ENCODE measurements at regions not wholly inside any gene's neighbourhood (a gene's known extent, or its start where the extent isn't known, plus 50 kb on each side); places are given as distances from the start of the nearest gene placed in this dataset.

- Histone ChIP-seq H3K27ac (ENCODE audit: low read depth in 1 of 2, low read length in 2 of 2) (no peak overlapping the region), H3K36me3 (ENCODE audit: control insufficient read depth in 1 of 2, insufficient read depth in 2 of 2, low read length in 1 of 2) (no peaks in the 10 kb centered on the region), H3K4me1 (ENCODE audit: control insufficient read depth in 1 of 2, insufficient read depth in 2 of 2, low read length in 2 of 2) (no peaks in the 10 kb centered on the region), H3K9me3 (ENCODE audit: control insufficient read depth, low read length) (no peaks in the 10 kb centered on the region), H3K4me3 (ENCODE audit: low read length in 2 of 2) (no peak overlapping the region), H3K27me3 (ENCODE audit: control insufficient read depth in 1 of 2, insufficient read depth in 2 of 2, low read length in 1 of 2) (no peaks in the 10 kb centered on the region)
- ATAC-seq (ENCODE audit: low FRiP score) (no peak), DNase-seq (no peak)
- intact Hi-C loops (cut with DNase I): no loop called here
Observed at GRCh38 chr10:52627279-52627678, 145.3 kb downstream of the MBL2 start.

DNA sequence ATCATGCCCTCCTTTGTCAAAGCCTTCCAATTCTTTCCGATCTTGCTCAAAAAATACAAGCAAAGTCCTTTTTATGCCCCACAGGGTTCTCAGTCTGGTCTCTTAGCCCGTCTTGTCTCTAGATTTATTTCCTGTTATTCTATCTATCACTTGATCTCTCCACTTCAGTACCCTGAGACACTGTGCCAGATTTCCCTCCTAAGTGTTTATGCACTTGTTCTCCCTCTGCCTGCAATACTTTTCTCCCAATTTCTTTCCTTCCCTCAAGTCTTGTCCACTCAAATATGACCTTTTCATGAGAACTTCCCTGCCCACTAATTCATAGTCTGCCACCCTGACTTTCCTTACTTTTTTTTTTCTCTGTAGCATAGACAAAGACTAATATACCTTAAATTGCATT, 141.4 kb downstream of the MBL2 start:
- ATAC-seq (ENCODE audit: low FRiP score) (no peak), DNase-seq (no peak)
- Histone ChIP-seq H3K27ac (ENCODE audit: low read depth in 1 of 2, low read length in 2 of 2) (no peak overlapping the region), H3K27me3 (ENCODE audit: control insufficient read depth in 1 of 2, insufficient read depth in 2 of 2, low read length in 1 of 2) (no peaks in the 10 kb centered on the region), H3K36me3 (ENCODE audit: control insufficient read depth in 1 of 2, insufficient read depth in 2 of 2, low read length in 1 of 2) (no peaks in the 10 kb centered on the region), H3K9me3 (ENCODE audit: control insufficient read depth, low read length) (peaks cover 2% of the 10 kb centered on the region), H3K4me3 (ENCODE audit: low read length in 2 of 2) (no peak overlapping the region), H3K4me1 (ENCODE audit: control insufficient read depth in 1 of 2, insufficient read depth in 2 of 2, low read length in 2 of 2) (no peaks in the 10 kb centered on the region)
- 60 to 67% methylated on average over 2 of the region's 2 CpGs for WGBS, 2 donors
- intact Hi-C loops (cut with DNase I): no loop called here

DNA sequence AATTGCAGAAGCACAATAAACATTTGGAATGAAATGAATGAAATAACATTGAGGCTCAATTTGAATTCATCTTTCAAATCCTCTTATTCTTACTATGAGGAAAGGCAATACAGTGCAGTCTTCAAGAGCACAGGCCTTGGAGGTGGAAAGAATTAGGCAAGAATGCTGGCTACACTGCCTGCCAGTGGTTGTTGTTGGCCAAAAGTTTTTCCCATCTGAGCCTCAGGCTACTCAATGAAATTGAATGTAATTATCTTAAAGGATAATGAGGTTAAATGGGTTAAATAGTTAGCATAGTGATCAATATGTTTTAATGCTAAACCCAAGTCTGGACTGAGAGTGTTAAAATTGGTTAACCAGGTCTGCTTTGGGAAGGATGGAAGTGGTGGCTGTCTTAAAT, 140.9 kb downstream of the MBL2 start:
- intact Hi-C loops (cut with DNase I): no loop called here
- Histone ChIP-seq H3K4me1 (ENCODE audit: control insufficient read depth in 1 of 2, insufficient read depth in 2 of 2, low read length in 2 of 2) (no peaks in the 10 kb centered on the region), H3K27me3 (ENCODE audit: control insufficient read depth in 1 of 2, insufficient read depth in 2 of 2, low read length in 1 of 2) (no peaks in the 10 kb centered on the region), H3K27ac (ENCODE audit: low read depth in 1 of 2, low read length in 2 of 2) (no peak overlapping the region), H3K4me3 (ENCODE audit: low read length in 2 of 2) (no peak overlapping the region), H3K36me3 (ENCODE audit: control insufficient read depth in 1 of 2, insufficient read depth in 2 of 2, low read length in 1 of 2) (no peaks in the 10 kb centered on the region), H3K9me3 (ENCODE audit: control insufficient read depth, low read length) (peaks cover 2% of the 10 kb centered on the region)
- no peak for ATAC-seq (ENCODE audit: low FRiP score)
- DNase-seq: no peak

- no peaks in the 10 kb centered on the region for H3K36me3 ChIP-seq (ENCODE audit: control insufficient read depth in 1 of 2, insufficient read depth in 2 of 2, low read length in 1 of 2)
- H3K4me1 ChIP-seq (ENCODE audit: control insufficient read depth in 1 of 2, insufficient read depth in 2 of 2, low read length in 2 of 2): no peaks in the 10 kb centered on the region
- intact Hi-C loops (cut with DNase I): no loop called here
- H3K9me3 ChIP-seq (ENCODE audit: control insufficient read depth, low read length): peaks cover 2% of the 10 kb centered on the region
- no peaks in the 10 kb centered on the region for H3K27me3 ChIP-seq (ENCODE audit: control insufficient read depth in 1 of 2, insufficient read depth in 2 of 2, low read length in 1 of 2)
- ATAC-seq (ENCODE audit: low FRiP score) (no peak), DNase-seq (no peak)
- WGBS, 2 donors: 24 to 42% methylated on average over 3 of the region's 3 CpGs
- no peak overlapping the region for H3K4me3 ChIP-seq (ENCODE audit: low read length in 2 of 2)
- no peak overlapping the region for H3K27ac ChIP-seq (ENCODE audit: low read depth in 1 of 2, low read length in 2 of 2)
Observed at GRCh38 chr10:52632591-52632990, 140.0 kb downstream of the MBL2 start.

DNA sequence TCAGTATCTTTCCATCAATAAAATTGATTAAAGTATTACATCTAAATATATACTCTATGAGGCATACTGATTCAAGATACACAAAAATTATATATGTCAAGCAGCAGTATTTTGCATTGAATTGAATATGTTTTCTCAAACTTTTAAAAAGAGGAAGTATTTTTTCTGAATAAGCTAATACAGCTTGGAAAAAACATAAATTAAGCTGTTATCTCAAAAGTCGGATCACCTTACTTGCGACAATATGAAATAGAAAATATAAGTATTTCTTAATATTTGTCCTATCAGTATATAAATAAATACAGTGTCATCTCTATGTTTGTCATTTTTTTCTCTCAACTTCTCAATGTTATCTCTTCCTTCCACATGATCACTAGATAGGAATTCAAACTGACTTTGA, 139.3 kb downstream of the MBL2 start:
- DNase-seq (no peak), ATAC-seq (ENCODE audit: low FRiP score) (no peak)
- no peaks in the 10 kb centered on the region for H3K27me3 ChIP-seq (ENCODE audit: control insufficient read depth in 1 of 2, insufficient read depth in 2 of 2, low read length in 1 of 2)
- peaks cover 2% of the 10 kb centered on the region for H3K9me3 ChIP-seq (ENCODE audit: control insufficient read depth, low read length)
- intact Hi-C loops (cut with DNase I): no loop called here
- H3K36me3 ChIP-seq (ENCODE audit: control insufficient read depth in 1 of 2, insufficient read depth in 2 of 2, low read length in 1 of 2): no peaks in the 10 kb centered on the region
- no peaks in the 10 kb centered on the region for H3K4me1 ChIP-seq (ENCODE audit: control insufficient read depth in 1 of 2, insufficient read depth in 2 of 2, low read length in 2 of 2)
- H3K4me3 ChIP-seq (ENCODE audit: low read length in 2 of 2): no peak overlapping the region
- WGBS, 2 donors: 64 to 67% methylated on average over 2 of the region's 2 CpGs
- no peak overlapping the region for H3K27ac ChIP-seq (ENCODE audit: low read depth in 1 of 2, low read length in 2 of 2)

DNA sequence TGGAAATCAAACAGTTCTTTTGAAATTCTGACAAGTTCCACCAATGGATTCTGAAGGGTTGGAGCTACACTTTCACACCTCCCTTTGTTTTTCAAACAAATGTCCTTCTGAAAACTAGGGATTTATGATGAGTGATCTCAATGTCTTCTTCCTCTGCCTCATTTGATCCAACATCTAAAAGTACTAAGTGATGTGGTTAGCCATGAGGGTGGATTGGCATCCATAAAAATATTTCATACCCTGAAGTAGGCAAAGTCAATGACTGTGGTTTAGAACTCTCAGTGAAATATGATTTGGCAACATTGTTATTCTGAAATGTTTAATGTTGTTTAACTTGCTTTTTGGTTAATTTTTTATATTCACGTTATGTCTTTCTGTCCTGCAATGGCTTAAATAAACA, 136.9 kb downstream of the MBL2 start:
- ATAC-seq (ENCODE audit: low FRiP score) (no peak), DNase-seq (no peak)
- H3K4me1 ChIP-seq (ENCODE audit: control insufficient read depth in 1 of 2, insufficient read depth in 2 of 2, low read length in 2 of 2): no peaks in the 10 kb centered on the region
- WGBS, 2 donors: 22 to 36% methylated on average over 1 of the region's 1 CpG
- intact Hi-C loops (cut with DNase I): no loop called here
- H3K4me3 ChIP-seq (ENCODE audit: low read length in 2 of 2): no peak overlapping the region
- peaks cover 2% of the 10 kb centered on the region for H3K9me3 ChIP-seq (ENCODE audit: control insufficient read depth, low read length)
- H3K27ac ChIP-seq (ENCODE audit: low read depth in 1 of 2, low read length in 2 of 2): no peak overlapping the region
- no peaks in the 10 kb centered on the region for H3K27me3 ChIP-seq (ENCODE audit: control insufficient read depth in 1 of 2, insufficient read depth in 2 of 2, low read length in 1 of 2)
- H3K36me3 ChIP-seq (ENCODE audit: control insufficient read depth in 1 of 2, insufficient read depth in 2 of 2, low read length in 1 of 2): no peaks in the 10 kb centered on the region

GRCh38 chr10:52636874-52637273, 135.7 kb downstream of the MBL2 start:
- H3K27me3 ChIP-seq (ENCODE audit: control insufficient read depth in 1 of 2, insufficient read depth in 2 of 2, low read length in 1 of 2): no peaks in the 10 kb centered on the region
- ATAC-seq (ENCODE audit: low FRiP score) (no peak), DNase-seq (no peak)
- H3K27ac ChIP-seq (ENCODE audit: low read depth in 1 of 2, low read length in 2 of 2): no peak overlapping the region
- peaks cover 2% of the 10 kb centered on the region for H3K9me3 ChIP-seq (ENCODE audit: control insufficient read depth, low read length)
- intact Hi-C loops (cut with DNase I): no loop called here
- H3K4me1 ChIP-seq (ENCODE audit: control insufficient read depth in 1 of 2, insufficient read depth in 2 of 2, low read length in 2 of 2): no peaks in the 10 kb centered on the region
- no peaks in the 10 kb centered on the region for H3K36me3 ChIP-seq (ENCODE audit: control insufficient read depth in 1 of 2, insufficient read depth in 2 of 2, low read length in 1 of 2)
- H3K4me3 ChIP-seq (ENCODE audit: low read length in 2 of 2): no peak overlapping the region

- WGBS, 2 donors: 59 to 65% methylated on average over 1 of the region's 1 CpG
- peaks cover 2% of the 10 kb centered on the region for H3K9me3 ChIP-seq (ENCODE audit: control insufficient read depth, low read length)
- no peak overlapping the region for H3K4me3 ChIP-seq (ENCODE audit: low read length in 2 of 2)
- no peak overlapping the region for H3K27ac ChIP-seq (ENCODE audit: low read depth in 1 of 2, low read length in 2 of 2)
- H3K4me1 ChIP-seq (ENCODE audit: control insufficient read depth in 1 of 2, insufficient read depth in 2 of 2, low read length in 2 of 2): no peaks in the 10 kb centered on the region
- ATAC-seq (ENCODE audit: low FRiP score) (no peak), DNase-seq (no peak)
- intact Hi-C loops (cut with DNase I): no loop called here
- H3K27me3 ChIP-seq (ENCODE audit: control insufficient read depth in 1 of 2, insufficient read depth in 2 of 2, low read length in 1 of 2): no peaks in the 10 kb centered on the region
- no peaks in the 10 kb centered on the region for H3K36me3 ChIP-seq (ENCODE audit: control insufficient read depth in 1 of 2, insufficient read depth in 2 of 2, low read length in 1 of 2)
Observed at GRCh38 chr10:52637592-52637991, 135.0 kb downstream of the MBL2 start.

DNA sequence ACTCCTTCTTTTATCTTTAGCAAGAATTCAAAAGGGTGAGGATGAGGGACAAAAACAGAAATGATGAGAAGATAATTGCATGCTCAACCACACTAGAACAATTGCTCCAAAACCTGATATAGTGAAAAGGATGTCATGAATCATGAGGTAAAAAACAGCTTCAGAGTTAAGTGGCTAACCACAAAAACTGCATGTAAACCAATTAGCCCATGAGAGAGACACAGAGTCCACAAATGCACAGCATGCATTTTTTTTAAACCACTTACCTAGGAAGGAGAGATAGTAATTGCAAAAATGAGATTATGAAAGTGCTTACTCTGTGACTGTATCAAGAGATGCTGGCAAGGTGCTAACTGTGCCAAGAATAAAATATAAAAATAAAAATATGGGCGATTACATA, 132.9 kb downstream of the MBL2 start:
- ATAC-seq (ENCODE audit: low FRiP score) (no peak), DNase-seq (no peak)
- no peak overlapping the region for H3K27ac ChIP-seq (ENCODE audit: low read depth in 1 of 2, low read length in 2 of 2)
- H3K36me3 ChIP-seq (ENCODE audit: control insufficient read depth in 1 of 2, insufficient read depth in 2 of 2, low read length in 1 of 2): no peaks in the 10 kb centered on the region
- WGBS, 2 donors: 0 to 9% methylated on average over 1 of the region's 1 CpG
- no peaks in the 10 kb centered on the region for H3K9me3 ChIP-seq (ENCODE audit: control insufficient read depth, low read length)
- no peaks in the 10 kb centered on the region for H3K27me3 ChIP-seq (ENCODE audit: control insufficient read depth in 1 of 2, insufficient read depth in 2 of 2, low read length in 1 of 2)
- H3K4me3 ChIP-seq (ENCODE audit: low read length in 2 of 2): no peak overlapping the region
- H3K4me1 ChIP-seq (ENCODE audit: control insufficient read depth in 1 of 2, insufficient read depth in 2 of 2, low read length in 2 of 2): no peaks in the 10 kb centered on the region
- intact Hi-C loops (cut with DNase I): no loop called here

DNA sequence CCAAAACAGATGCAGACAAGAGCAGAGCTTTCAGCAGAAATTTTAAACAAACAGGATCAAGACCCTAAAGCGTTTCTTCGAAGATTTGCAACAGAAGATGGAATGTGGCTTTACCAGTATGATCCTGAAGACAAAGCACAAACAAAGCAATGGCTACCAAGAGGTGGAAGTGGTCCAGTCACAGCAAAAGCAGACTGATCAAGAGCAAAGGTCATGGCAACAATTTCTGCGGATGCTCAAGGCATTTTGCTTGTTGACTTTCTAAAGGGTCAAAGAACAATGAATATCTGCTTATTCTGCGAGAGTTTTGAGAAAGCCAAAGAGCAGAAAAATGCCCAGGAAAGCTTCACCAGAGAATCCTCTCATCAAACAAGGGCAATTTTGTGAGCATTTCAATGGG, 130.4 kb downstream of the MBL2 start:
- ATAC-seq (ENCODE audit: low FRiP score) (no peak), DNase-seq (no peak)
- intact Hi-C loops (cut with DNase I): no loop called here
- Histone ChIP-seq H3K9me3 (ENCODE audit: control insufficient read depth, low read length) (no peaks in the 10 kb centered on the region), H3K27ac (ENCODE audit: low read depth in 1 of 2, low read length in 2 of 2) (no peak overlapping the region), H3K4me3 (ENCODE audit: low read length in 2 of 2) (no peak overlapping the region), H3K4me1 (ENCODE audit: control insufficient read depth in 1 of 2, insufficient read depth in 2 of 2, low read length in 2 of 2) (no peaks in the 10 kb centered on the region), H3K27me3 (ENCODE audit: control insufficient read depth in 1 of 2, insufficient read depth in 2 of 2, low read length in 1 of 2) (no peaks in the 10 kb centered on the region), H3K36me3 (ENCODE audit: control insufficient read depth in 1 of 2, insufficient read depth in 2 of 2, low read length in 1 of 2) (no peaks in the 10 kb centered on the region)
- 58 to 60% methylated on average over 4 of the region's 4 CpGs for WGBS, 2 donors

Measured in aorta (tissue), 5 donors.